Transverse colon (tissue), 4 donors: ENCODE measurements at regions not wholly inside any gene's neighbourhood (a gene's known extent, or its start where the extent isn't known, plus 50 kb on each side); places are given as distances from the start of the nearest gene placed in this dataset.
A peak's percentile ranks its signal among the peaks of the same experiment; 100 is the strongest.

Experiments used
- DNase-seq: peaks from one replicate; pipeline ENCODE4 v3.0.0-alpha.2; 2019
- H3K27ac ChIP-seq, 4 donors: fragments of 200-600 bp; sonication (generic); 2 replicates each; pipeline ENCODE4 v1.5.1; 2016 to 2018; ENCODE audit warnings: inconsistent platforms in 4 of 4
- H3K27me3 ChIP-seq: fragments of 200-600 bp; sonication (generic); 2 replicates; pipeline ENCODE4 v1.5.1; 2017; ENCODE audit warnings: inconsistent platforms
- H3K36me3 ChIP-seq, 4 donors: fragments of 200-600 bp; sonication (generic); 2 replicates each; pipeline ENCODE4 v1.5.1; 2017 to 2019; ENCODE audit warnings: inconsistent platforms in 4 of 4
- H3K4me1 ChIP-seq, 4 donors: fragments of 200-600 bp; sonication (generic); 2 replicates each; pipeline ENCODE4 v1.5.1; 2017 to 2020; ENCODE audit warnings: inconsistent platforms in 4 of 4
- H3K4me3 ChIP-seq, 4 donors: fragments of 200-600 bp; sonication (generic); 1 replicate in 1 of 4; 2 replicates in 3 of 4; pipeline versions ENCODE4 v1.5.1 to v1.6.1; 2017 to 2019; ENCODE audit warnings: inconsistent platforms in 4 of 4
- H3K9me3 ChIP-seq, 2 donors: fragments of 200-600 bp; sonication (generic); 2 replicates each; pipeline ENCODE4 v1.5.1; 2017 to 2019; ENCODE audit warnings: inconsistent platforms in 2 of 2
- EP300 ChIP-seq: sonication (generic); formaldehyde crosslinking; IDR thresholded peaks from one replicate; pipeline ENCODE4 v1.6.1; 2017; ENCODE audit warnings: antibody characterized with exemption, low read depth
- POLR2A ChIP-seq: fragments of 450-650 bp; IDR thresholded peaks from one replicate; pipeline ENCODE4 v1.6.1; 2016; ENCODE audit warnings: antibody characterized with exemption, mild to moderate bottlenecking, moderate library complexity
- POLR2AphosphoS5 ChIP-seq, 3 donors: sonication (generic); formaldehyde crosslinking; IDR thresholded peaks; one replicate each; pipeline ENCODE4 v1.6.1; 2016; ENCODE audit warnings: antibody characterized with exemption in 3 of 3
- WGBS, 2 donors: methylation state at CpG; one replicate each; pipeline ENCODE4 v1.1.5; 2018; ENCODE audit warnings: low coverage in 1 of 2; 5-methylcytosine and 5-hydroxymethylcytosine counted together
- in situ Hi-C, 4 donors: fragments of 200-750 bp; cut with MboI; loops; one replicate each; pipeline versions ENCODE4 v1.15.0 to v1.15.1; 2017; ENCODE audit warnings: low sequenced_read_pairs in 3 of 4, low pct_ligation_motif_present in 1 of 4, low pct_unique_long_range_greater_than_20kb in 1 of 4
- intact Hi-C: fragments of 100-400 bp; cut with DNase I; formaldehyde crosslinking; loops from one replicate; pipeline ENCODE4 v1.15.1; 2023; ENCODE audit warnings: low total_unique reads
- TF ChIP-seq, protein P1 (sequence below), 5 experiments: fragments of 200-600 bp in 3 of 5; fragments of 450-650 bp in 2 of 5; sonication (generic) in 3 of 5; IDR thresholded peaks; 1 replicate in 2 of 5; 2 replicates in 3 of 5; pipeline ENCODE4 v1.5.1; 2016 to 2017; ENCODE audit warnings: antibody characterized with exemption in 5 of 5, inconsistent platforms in 3 of 5, mild to moderate bottlenecking in 2 of 5, moderate library complexity in 1 of 5

DNA sequence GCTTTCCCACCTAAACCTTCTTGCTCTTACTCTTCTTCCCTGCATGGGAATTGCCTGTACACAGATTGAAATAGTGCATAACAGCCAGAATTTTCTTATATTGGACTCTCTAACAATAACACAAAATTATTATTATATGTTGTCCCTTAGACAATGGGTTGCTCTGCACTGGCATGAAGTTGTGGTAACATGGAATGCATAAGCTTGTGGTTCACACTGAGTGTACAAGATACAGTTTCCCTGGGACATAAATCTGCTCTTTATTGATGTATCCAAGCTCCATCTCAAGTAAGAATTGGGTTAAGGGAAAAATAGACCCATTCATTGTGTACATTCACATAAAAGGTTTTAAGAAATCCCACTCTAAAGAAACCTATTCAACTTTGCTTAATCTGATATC lies 114.4 kb upstream of the NTF3 start:
- no peaks in the 10 kb centered on the region for H3K36me3 ChIP-seq
- intact Hi-C loops: no loop called here
- H3K4me1 ChIP-seq: no peaks in the 10 kb centered on the region
- H3K27ac ChIP-seq: no peak overlapping the region
- H3K4me3 ChIP-seq: no peak overlapping the region
- DNase-seq: no peak
- in situ Hi-C loops: no loop called here
- TF ChIP-seq, protein P1, sequence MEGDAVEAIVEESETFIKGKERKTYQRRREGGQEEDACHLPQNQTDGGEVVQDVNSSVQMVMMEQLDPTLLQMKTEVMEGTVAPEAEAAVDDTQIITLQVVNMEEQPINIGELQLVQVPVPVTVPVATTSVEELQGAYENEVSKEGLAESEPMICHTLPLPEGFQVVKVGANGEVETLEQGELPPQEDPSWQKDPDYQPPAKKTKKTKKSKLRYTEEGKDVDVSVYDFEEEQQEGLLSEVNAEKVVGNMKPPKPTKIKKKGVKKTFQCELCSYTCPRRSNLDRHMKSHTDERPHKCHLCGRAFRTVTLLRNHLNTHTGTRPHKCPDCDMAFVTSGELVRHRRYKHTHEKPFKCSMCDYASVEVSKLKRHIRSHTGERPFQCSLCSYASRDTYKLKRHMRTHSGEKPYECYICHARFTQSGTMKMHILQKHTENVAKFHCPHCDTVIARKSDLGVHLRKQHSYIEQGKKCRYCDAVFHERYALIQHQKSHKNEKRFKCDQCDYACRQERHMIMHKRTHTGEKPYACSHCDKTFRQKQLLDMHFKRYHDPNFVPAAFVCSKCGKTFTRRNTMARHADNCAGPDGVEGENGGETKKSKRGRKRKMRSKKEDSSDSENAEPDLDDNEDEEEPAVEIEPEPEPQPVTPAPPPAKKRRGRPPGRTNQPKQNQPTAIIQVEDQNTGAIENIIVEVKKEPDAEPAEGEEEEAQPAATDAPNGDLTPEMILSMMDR (IDR thresholded peaks at IDR 0.05): no peak
- TF ChIP-seq POLR2A: no peak
- TF ChIP-seq POLR2AphosphoS5 (IDR thresholded peaks at IDR 0.05): no peak
- no peak for TF ChIP-seq EP300
- peaks cover 0 to 9% of the 10 kb centered on the region in 2 donors for H3K9me3 ChIP-seq
- no peaks in the 10 kb centered on the region for H3K27me3 ChIP-seq

DNA sequence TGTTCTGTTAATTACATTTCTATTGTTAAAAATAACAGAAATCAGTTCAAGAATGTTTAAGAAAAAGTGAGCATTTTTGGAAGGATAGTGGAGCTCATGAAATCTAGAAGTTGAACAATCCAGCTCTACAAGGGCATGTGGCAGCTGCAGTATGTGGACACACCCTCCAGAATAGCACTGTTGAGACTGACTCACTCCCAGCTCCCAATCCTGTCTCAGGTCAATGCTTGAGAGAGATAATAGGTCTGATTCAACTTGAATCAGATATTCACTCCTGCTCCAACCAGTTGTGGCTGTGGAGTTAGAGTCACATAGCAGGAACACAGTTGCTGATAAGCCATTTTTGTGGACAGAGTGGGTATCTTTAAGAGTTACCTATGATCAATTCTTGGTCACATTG lies 113.0 kb upstream of the NTF3 start:
- H3K9me3 ChIP-seq: peaks cover 0 to 9% of the 10 kb centered on the region in 2 donors
- TF ChIP-seq POLR2AphosphoS5 (IDR thresholded peaks at IDR 0.05) (no peak), POLR2A (no peak), EP300 (no peak)
- TF ChIP-seq, protein P1 (IDR thresholded peaks at IDR 0.05): no peak
- H3K4me1 ChIP-seq: no peaks in the 10 kb centered on the region
- intact Hi-C loops: no loop called here
- no peak overlapping the region for H3K27ac ChIP-seq
- no peaks in the 10 kb centered on the region for H3K36me3 ChIP-seq
- no peak overlapping the region for H3K4me3 ChIP-seq
- H3K27me3 ChIP-seq: no peaks in the 10 kb centered on the region
- in situ Hi-C loops: no loop called here
- peak; percentile 34 for DNase-seq

DNA sequence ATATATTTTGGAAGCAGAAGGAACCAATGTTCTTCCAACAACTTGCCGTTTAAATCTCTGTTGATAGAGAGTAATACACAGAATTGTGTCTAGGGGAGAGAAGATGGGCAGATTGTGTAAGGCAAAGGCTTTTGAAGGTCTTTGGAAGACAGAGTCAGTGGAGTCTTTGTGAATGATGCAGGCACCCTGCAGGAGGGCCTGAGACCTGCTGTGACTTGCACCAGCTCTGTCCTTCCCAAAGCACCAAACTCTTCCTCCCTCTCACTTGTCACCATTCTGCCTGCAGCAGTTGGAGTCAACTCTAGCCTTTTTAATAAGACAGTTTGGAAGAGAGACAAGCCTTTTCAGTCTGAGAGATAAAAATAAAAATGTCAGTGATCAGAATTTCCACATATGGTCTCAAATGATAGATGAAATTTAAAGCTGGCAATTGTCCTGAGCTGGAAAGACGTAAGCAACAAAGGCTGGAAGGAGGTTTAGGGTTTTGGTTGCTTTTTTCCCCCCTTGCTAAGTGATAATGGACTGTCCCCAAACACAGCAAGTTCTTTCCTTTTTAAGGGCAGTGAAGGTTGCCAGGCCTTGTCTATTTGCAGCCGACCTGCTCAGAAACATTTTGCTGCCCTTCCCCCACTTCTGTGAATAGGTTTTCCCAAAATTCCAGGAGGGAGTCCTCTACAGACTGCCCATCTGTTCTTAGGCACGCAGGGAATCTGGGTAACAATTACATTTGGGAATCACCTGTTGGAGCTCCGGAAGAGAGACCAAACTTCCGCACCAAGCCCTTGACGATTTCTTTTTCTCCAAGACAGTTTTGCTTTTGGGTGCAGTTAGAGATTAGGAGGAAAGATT lies 103.0 kb upstream of the NTF3 start:
- Histone ChIP-seq H3K9me3 (no peaks in the 10 kb centered on the region), H3K27ac (no peak overlapping the region), H3K4me3 (no peak overlapping the region), H3K36me3 (no peaks in the 10 kb centered on the region), H3K27me3 (no peaks in the 10 kb centered on the region), H3K4me1 (no peaks in the 10 kb centered on the region)
- WGBS, 2 donors: 80 to 81% methylated on average over 4 to 7 of the region's 7 CpGs
- intact Hi-C loops: no loop called here
- DNase-seq: no peak
- in situ Hi-C loops: no loop called here
- TF ChIP-seq POLR2A (no peak), POLR2AphosphoS5 (IDR thresholded peaks at IDR 0.05) (no peak), EP300 (no peak)
- TF ChIP-seq, protein P1 (IDR thresholded peaks at IDR 0.05): no peak

DNA sequence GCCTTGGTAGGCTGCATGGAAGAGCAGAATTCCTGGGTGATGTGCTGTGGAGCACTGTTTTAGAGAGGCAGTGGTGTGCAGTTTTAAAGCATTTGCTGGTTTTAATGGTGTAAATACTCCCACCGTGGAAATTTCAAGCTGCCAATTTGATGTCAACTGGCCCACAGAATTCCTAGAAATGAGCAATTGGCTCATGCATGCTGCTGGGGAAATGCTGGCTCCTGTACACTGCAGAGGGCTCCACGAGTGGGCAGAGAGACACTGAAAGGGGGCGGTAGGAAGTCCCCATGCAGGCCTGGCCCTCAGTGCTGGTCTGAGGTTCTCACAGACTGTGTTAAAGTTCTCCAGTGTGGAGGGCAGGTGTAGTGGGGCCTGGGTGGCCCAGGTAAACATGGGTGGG lies 99.4 kb upstream of the NTF3 start:
- no peak for TF ChIP-seq POLR2AphosphoS5 (IDR thresholded peaks at IDR 0.05)
- TF ChIP-seq EP300: no peak
- TF ChIP-seq POLR2A: no peak
- TF ChIP-seq, protein P1 (IDR thresholded peaks at IDR 0.05): no peak
- no peaks in the 10 kb centered on the region for H3K36me3 ChIP-seq
- intact Hi-C loops: no loop called here
- peaks cover 6% of the 10 kb centered on the region for H3K27me3 ChIP-seq
- no peak overlapping the region for H3K4me3 ChIP-seq
- DNase-seq: no peak
- H3K4me1 ChIP-seq: no peaks in the 10 kb centered on the region
- no peaks in the 10 kb centered on the region for H3K9me3 ChIP-seq
- no peak overlapping the region for H3K27ac ChIP-seq
- 71% methylated on average over 3 of the region's 3 CpGs; no CpG with 5 or more reads in 1 of the 2 donors for WGBS, 2 donors
- in situ Hi-C loops: no loop called here
